Bronchial epithelial cell (primary cell): ENCODE measurements at regions not wholly inside any gene's neighbourhood (a gene's known extent, or its start where the extent isn't known, plus 50 kb on each side); places are given as distances from the start of the nearest gene placed in this dataset.
"Not testable (repeated sequence)": the region's sequence is repeated elsewhere in the genome, so short reads cannot be mapped to it uniquely, and the experiment has no call there.

Experiments used
- DNase-seq: peaks from one replicate; pipeline ENCODE4 v3.0.0-alpha.2; 2010; ENCODE audit warnings: low read depth
- FAIRE-seq: peaks from 2 replicates; lab custom pipeline; 2011; peaks lifted over from hg19 to GRCh38; lab: Jason Lieb, UNC
- H3K27me3 ChIP-seq: 2 replicates; pipeline ENCODE4 v1.5.1; 2011; ENCODE audit warnings: low read length; ENCODE audit not compliant: control insufficient read depth, insufficient read depth
- H3K36me3 ChIP-seq: 2 replicates; pipeline ENCODE4 v1.5.1; 2011; ENCODE audit warnings: low read length; ENCODE audit not compliant: control insufficient read depth, insufficient read depth
- H3K4me3 ChIP-seq: 2 replicates; pipeline ENCODE4 v1.5.1; 2011; ENCODE audit warnings: mild to moderate bottlenecking, low read depth, low read length, control low read depth
- TF ChIP-seq, protein P1 (sequence below): IDR thresholded peaks from 2 replicates; pipeline ENCODE4 v1.5.1; 2011; ENCODE audit warnings: mild to moderate bottlenecking, moderate library complexity, low read length, control low read depth, inconsistent platforms; ENCODE audit not compliant: insufficient read depth, severe bottlenecking

DNA sequence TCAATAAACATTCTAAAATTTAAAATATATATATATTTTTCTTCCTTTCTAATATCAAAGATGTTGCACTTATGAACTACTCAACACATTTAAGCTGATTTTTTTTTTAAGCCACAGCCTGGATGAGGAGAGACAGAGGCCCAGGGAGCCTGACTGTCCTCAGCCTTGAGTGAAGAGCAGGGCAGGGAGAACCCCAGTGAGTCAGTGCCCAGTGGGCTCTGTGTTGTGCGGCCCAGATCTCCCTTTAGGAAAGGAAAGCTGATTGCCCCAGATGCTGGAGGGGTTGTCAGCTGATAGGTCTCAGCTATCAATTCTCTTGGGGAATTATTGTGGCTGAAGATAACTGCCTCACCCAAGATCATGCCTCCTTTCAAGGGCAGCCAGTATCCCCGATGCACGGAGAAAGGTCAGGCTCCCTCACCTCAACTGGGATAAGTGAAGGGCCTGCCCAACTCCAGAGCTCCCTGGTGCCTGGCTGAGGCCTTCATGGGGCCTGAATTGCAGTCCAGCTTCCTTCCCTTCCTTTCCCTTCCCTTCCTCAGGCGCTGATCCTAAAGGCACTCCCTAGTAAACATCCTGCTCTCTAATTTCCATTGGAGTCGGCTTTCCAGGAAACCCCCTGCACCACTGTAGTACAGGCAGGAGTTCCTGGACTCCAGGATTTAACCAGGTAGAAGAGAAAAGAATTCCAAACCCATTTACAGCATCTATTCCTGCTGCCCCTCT lies 106.9 kb upstream of the ATL2 start:
- FAIRE-seq (no peak), DNase-seq (no peak)
- no peaks in the 10 kb centered on the region for H3K36me3 ChIP-seq
- no peak overlapping the region for H3K4me3 ChIP-seq
- no peaks in the 10 kb centered on the region for H3K27me3 ChIP-seq
- TF ChIP-seq, protein P1, sequence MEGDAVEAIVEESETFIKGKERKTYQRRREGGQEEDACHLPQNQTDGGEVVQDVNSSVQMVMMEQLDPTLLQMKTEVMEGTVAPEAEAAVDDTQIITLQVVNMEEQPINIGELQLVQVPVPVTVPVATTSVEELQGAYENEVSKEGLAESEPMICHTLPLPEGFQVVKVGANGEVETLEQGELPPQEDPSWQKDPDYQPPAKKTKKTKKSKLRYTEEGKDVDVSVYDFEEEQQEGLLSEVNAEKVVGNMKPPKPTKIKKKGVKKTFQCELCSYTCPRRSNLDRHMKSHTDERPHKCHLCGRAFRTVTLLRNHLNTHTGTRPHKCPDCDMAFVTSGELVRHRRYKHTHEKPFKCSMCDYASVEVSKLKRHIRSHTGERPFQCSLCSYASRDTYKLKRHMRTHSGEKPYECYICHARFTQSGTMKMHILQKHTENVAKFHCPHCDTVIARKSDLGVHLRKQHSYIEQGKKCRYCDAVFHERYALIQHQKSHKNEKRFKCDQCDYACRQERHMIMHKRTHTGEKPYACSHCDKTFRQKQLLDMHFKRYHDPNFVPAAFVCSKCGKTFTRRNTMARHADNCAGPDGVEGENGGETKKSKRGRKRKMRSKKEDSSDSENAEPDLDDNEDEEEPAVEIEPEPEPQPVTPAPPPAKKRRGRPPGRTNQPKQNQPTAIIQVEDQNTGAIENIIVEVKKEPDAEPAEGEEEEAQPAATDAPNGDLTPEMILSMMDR = no peak

DNA sequence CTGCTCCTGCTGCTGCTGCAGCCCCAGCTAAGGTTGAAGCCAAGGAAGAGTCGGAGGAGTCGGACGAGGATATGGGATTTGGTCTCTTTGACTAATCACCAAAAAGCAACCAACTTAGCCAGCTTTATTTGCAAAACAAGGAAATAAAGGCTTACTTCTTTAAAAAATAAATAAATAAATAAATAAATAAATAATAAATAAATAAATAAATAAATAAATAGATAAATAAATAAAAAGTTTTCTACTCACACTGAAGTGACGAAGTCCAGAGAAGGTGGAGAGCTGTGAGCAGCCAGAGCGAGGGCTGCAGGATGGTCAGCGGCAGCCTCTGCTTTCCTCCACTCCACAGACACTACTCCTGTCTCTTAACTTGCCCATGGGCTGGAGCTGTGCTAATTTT lies 105.6 kb upstream of the ATL2 start:
- H3K4me3 ChIP-seq, H3K36me3 ChIP-seq, H3K27me3 ChIP-seq, FAIRE-seq, DNase-seq: not testable (repeated sequence)

DNA sequence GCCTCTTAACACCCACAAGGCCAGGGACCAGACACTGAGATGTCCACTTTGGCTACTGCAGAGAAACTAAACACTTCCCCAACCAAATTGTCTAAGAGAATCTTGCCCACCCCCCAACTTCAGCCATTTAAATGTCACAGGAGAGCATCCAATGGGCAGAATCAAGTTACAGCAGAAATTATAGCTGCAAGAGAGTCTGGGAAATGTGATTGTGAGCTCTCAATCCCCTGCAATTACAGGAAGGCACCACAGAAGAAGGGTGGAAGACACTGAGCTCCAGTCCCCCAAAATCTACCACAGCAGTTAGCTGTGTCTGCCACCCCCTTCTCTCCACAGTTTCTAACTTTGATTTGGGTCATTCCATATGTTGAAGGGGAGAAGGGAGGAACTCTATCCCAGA lies 103.5 kb upstream of the ATL2 start:
- Histone ChIP-seq H3K4me3 (no peak overlapping the region), H3K27me3 (no peaks in the 10 kb centered on the region), H3K36me3 (no peaks in the 10 kb centered on the region)
- TF ChIP-seq, protein P1 = no peak
- FAIRE-seq = no peak
- DNase-seq = no peak

DNA sequence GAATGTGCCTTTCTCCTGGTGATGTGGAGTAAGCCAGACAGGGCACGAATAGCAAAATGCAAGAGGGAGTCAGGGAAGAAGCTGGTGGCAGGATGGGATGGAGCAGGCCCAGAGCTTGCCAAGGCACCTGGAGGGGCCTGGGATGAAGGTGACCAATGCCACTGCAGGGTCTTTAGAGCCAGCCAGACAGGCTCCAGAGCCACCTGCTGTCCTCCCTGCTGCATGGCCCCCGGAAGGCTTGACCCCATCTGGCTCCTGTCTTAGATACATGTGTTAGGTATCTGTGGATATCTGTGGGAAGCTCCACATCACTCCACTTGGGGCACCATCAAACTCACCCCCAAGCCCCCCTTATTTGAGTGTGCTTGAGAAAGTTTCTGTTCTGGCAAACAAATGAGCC lies 99.9 kb upstream of the ATL2 start:
- no peak overlapping the region for H3K4me3 ChIP-seq
- TF ChIP-seq, protein P1 = no peak
- H3K27me3 ChIP-seq = no peaks in the 10 kb centered on the region
- no peaks in the 10 kb centered on the region for H3K36me3 ChIP-seq
- DNase-seq (no peak), FAIRE-seq (no peak)

DNA sequence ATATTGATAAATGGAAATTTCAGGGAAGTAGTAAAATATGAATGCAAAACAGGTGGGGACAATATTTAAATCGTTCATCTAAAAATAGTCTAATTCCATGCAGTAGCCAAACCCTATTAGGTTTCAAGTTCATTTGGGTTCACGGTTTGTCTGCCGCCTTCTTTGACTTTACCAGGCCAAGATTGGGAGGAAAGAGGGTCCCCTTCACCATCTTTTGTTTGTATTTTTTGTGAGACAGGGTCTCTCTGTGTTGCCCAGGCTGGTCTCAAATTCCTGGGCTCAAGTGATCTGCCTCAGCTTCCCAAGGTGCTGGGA lies 98.5 kb upstream of the ATL2 start:
- no peak for FAIRE-seq
- no peak for DNase-seq
- no peaks in the 10 kb centered on the region for H3K27me3 ChIP-seq
- H3K36me3 ChIP-seq = no peaks in the 10 kb centered on the region
- TF ChIP-seq, protein P1 = no peak
- H3K4me3 ChIP-seq = no peak overlapping the region

DNA sequence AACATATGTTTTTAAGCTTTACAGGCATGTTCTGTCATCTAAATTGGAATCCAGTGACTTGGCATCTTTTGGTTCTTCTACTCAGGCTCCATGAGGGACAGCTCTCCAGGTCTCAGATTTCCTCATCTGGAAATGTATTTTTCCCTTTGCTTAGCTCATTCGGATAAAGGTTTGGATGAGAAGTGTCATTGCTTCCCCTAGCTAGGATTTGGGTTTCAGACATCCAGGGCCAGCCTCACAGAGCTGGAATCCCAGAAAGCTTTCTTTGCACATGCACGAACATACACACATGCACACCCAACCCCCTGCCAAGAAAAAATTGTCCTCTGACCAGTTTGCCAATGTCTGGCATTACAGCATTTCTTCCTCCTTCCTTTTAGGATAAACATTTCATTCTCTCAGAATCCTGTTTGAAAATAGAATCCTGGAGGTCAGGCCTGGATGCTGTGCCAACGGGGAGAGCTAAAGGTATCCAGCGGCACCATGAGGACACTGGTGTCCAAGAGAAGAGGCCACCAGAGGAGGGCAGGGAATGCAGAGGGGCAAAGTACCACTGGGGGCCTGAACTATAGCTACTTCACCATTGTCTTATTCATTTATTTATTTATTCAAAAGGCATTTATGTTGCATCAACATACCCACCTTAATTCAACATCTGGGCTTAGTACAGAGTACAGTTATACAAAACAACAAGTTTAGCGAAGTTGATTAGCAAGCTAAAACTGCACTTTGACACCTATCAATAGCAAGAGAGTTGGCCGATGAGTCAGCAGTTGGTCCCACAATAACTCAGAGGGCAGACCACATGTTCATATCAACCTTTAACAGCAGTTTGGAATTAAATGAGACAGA lies 97.9 kb upstream of the ATL2 start:
- TF ChIP-seq, protein P1 = no peak
- no peak for DNase-seq
- FAIRE-seq = no peak
- Histone ChIP-seq H3K4me3 (no peak overlapping the region), H3K27me3 (no peaks in the 10 kb centered on the region), H3K36me3 (no peaks in the 10 kb centered on the region)
